ENCODE measurements at regions not wholly inside any gene's neighbourhood (a gene's known extent, or its start where the extent isn't known, plus 50 kb on each side); places are given as distances from the start of the nearest gene placed in this dataset.
"Not testable (repeated sequence)": the region's sequence is repeated elsewhere in the genome, so short reads cannot be mapped to it uniquely, and the experiment has no call there.

- DNase-seq; H3K4ac ChIP-seq (ENCODE audit: low read depth, low read length); H2BK120ac ChIP-seq (ENCODE audit: low read depth, low read length); H2BK15ac ChIP-seq (replicated peaks; ENCODE audit: low read depth); H3K18ac ChIP-seq (ENCODE audit: low read length); H3K56ac ChIP-seq (ENCODE audit: low read length); H3K27me3 ChIP-seq (ENCODE audit: insufficient read depth, low read length, poor library complexity); H4K8ac ChIP-seq (ENCODE audit: low read depth, low read length); H2BK5ac ChIP-seq (ENCODE audit: low read length); H3K4me2 ChIP-seq (ENCODE audit: low read length); H3K27ac ChIP-seq (ENCODE audit: low read depth, low read length); H3K23ac ChIP-seq (ENCODE audit: low read length); H4K5ac ChIP-seq (ENCODE audit: low read length); H3K9ac ChIP-seq (ENCODE audit: low read length); H3K4me3 ChIP-seq (ENCODE audit: low read length); H2AK5ac ChIP-seq (ENCODE audit: low read length); H3K79me2 ChIP-seq (ENCODE audit: control insufficient read depth, insufficient read depth, low read length); H3K4me1 ChIP-seq (ENCODE audit: control insufficient read depth, low read depth, low read length); H3K36me3 ChIP-seq (ENCODE audit: control insufficient read depth, insufficient read depth, low read length); H3K79me1 ChIP-seq (ENCODE audit: low read length): not testable (repeated sequence)
- WGBS (ENCODE audit: extremely low coverage, insufficient coverage, low lambda C conversion rate) = no CpG with 5 or more reads among the region's 33 CpGs
Observed at GRCh38 chrX:115840729-115841409, 279.9 kb downstream of the PLS3 start.

GRCh38 chrX:115850986-115851385 is 290.0 kb downstream of the PLS3 start:
- not testable (repeated sequence) for H3K27me3 ChIP-seq (ENCODE audit: insufficient read depth, low read length, poor library complexity); H3K4me1 ChIP-seq (ENCODE audit: control insufficient read depth, low read depth, low read length); H3K79me2 ChIP-seq (ENCODE audit: control insufficient read depth, insufficient read depth, low read length); H2BK120ac ChIP-seq (ENCODE audit: low read depth, low read length); H2BK5ac ChIP-seq (ENCODE audit: low read length); H3K9ac ChIP-seq (ENCODE audit: low read length); H3K79me1 ChIP-seq (ENCODE audit: low read length); H3K56ac ChIP-seq (ENCODE audit: low read length); DNase-seq; H4K8ac ChIP-seq (ENCODE audit: low read depth, low read length); H3K23ac ChIP-seq (ENCODE audit: low read length); H3K4me3 ChIP-seq (ENCODE audit: low read length); H3K4me2 ChIP-seq (ENCODE audit: low read length); H3K18ac ChIP-seq (ENCODE audit: low read length); H3K4ac ChIP-seq (ENCODE audit: low read depth, low read length); H2AK5ac ChIP-seq (ENCODE audit: low read length); H2BK15ac ChIP-seq (replicated peaks; ENCODE audit: low read depth); H3K36me3 ChIP-seq (ENCODE audit: control insufficient read depth, insufficient read depth, low read length); H3K27ac ChIP-seq (ENCODE audit: low read depth, low read length); H4K5ac ChIP-seq (ENCODE audit: low read length)
- WGBS (ENCODE audit: extremely low coverage, insufficient coverage, low lambda C conversion rate) = no CpG with 5 or more reads among the region's 23 CpGs

GRCh38 chrX:115853260-115853659 is 292.3 kb downstream of the PLS3 start:
- H3K23ac ChIP-seq (ENCODE audit: low read length); H3K79me2 ChIP-seq (ENCODE audit: control insufficient read depth, insufficient read depth, low read length); H2BK5ac ChIP-seq (ENCODE audit: low read length); H4K8ac ChIP-seq (ENCODE audit: low read depth, low read length); H2AK5ac ChIP-seq (ENCODE audit: low read length); H2BK15ac ChIP-seq (replicated peaks; ENCODE audit: low read depth); H3K4me3 ChIP-seq (ENCODE audit: low read length); H3K4ac ChIP-seq (ENCODE audit: low read depth, low read length); H4K5ac ChIP-seq (ENCODE audit: low read length); H3K27me3 ChIP-seq (ENCODE audit: insufficient read depth, low read length, poor library complexity); H3K9ac ChIP-seq (ENCODE audit: low read length); DNase-seq; H3K79me1 ChIP-seq (ENCODE audit: low read length); H2BK120ac ChIP-seq (ENCODE audit: low read depth, low read length); H3K36me3 ChIP-seq (ENCODE audit: control insufficient read depth, insufficient read depth, low read length); H3K18ac ChIP-seq (ENCODE audit: low read length); H3K27ac ChIP-seq (ENCODE audit: low read depth, low read length); H3K4me2 ChIP-seq (ENCODE audit: low read length); H3K4me1 ChIP-seq (ENCODE audit: control insufficient read depth, low read depth, low read length); H3K56ac ChIP-seq (ENCODE audit: low read length): not testable (repeated sequence)
- WGBS (ENCODE audit: extremely low coverage, insufficient coverage, low lambda C conversion rate) = no CpG with 5 or more reads among the region's 32 CpGs

GRCh38 chrX:115881170-115881569 is 289.4 kb upstream of the AGTR2 start:
- not testable (repeated sequence) for H2AK5ac ChIP-seq (ENCODE audit: low read length); H3K27ac ChIP-seq (ENCODE audit: low read depth, low read length); H3K79me1 ChIP-seq (ENCODE audit: low read length); H3K23ac ChIP-seq (ENCODE audit: low read length); H3K4me3 ChIP-seq (ENCODE audit: low read length); H3K27me3 ChIP-seq (ENCODE audit: insufficient read depth, low read length, poor library complexity); H3K79me2 ChIP-seq (ENCODE audit: control insufficient read depth, insufficient read depth, low read length); H2BK15ac ChIP-seq (replicated peaks; ENCODE audit: low read depth); H3K9ac ChIP-seq (ENCODE audit: low read length); H4K8ac ChIP-seq (ENCODE audit: low read depth, low read length); H2BK5ac ChIP-seq (ENCODE audit: low read length); H3K4ac ChIP-seq (ENCODE audit: low read depth, low read length); H2BK120ac ChIP-seq (ENCODE audit: low read depth, low read length); H3K18ac ChIP-seq (ENCODE audit: low read length); H3K56ac ChIP-seq (ENCODE audit: low read length); H4K5ac ChIP-seq (ENCODE audit: low read length); H3K4me1 ChIP-seq (ENCODE audit: control insufficient read depth, low read depth, low read length); H3K36me3 ChIP-seq (ENCODE audit: control insufficient read depth, insufficient read depth, low read length); DNase-seq; H3K4me2 ChIP-seq (ENCODE audit: low read length)
- WGBS (ENCODE audit: extremely low coverage, insufficient coverage, low lambda C conversion rate) = no CpG with 5 or more reads among the region's 15 CpGs

- not testable (repeated sequence) for H3K9ac ChIP-seq (ENCODE audit: low read length); H3K36me3 ChIP-seq (ENCODE audit: control insufficient read depth, insufficient read depth, low read length); H3K4me1 ChIP-seq (ENCODE audit: control insufficient read depth, low read depth, low read length); H3K4me2 ChIP-seq (ENCODE audit: low read length); H3K4me3 ChIP-seq (ENCODE audit: low read length); DNase-seq; H3K27me3 ChIP-seq (ENCODE audit: insufficient read depth, low read length, poor library complexity); H3K4ac ChIP-seq (ENCODE audit: low read depth, low read length); H3K18ac ChIP-seq (ENCODE audit: low read length); H3K23ac ChIP-seq (ENCODE audit: low read length); H3K56ac ChIP-seq (ENCODE audit: low read length); H2BK5ac ChIP-seq (ENCODE audit: low read length); H4K5ac ChIP-seq (ENCODE audit: low read length); H3K79me1 ChIP-seq (ENCODE audit: low read length); H2BK15ac ChIP-seq (replicated peaks; ENCODE audit: low read depth); H2AK5ac ChIP-seq (ENCODE audit: low read length); H2BK120ac ChIP-seq (ENCODE audit: low read depth, low read length); H3K79me2 ChIP-seq (ENCODE audit: control insufficient read depth, insufficient read depth, low read length); H3K27ac ChIP-seq (ENCODE audit: low read depth, low read length); H4K8ac ChIP-seq (ENCODE audit: low read depth, low read length)
- WGBS (ENCODE audit: extremely low coverage, insufficient coverage, low lambda C conversion rate) = no CpG with 5 or more reads among the region's 13 CpGs
Observed at GRCh38 chrX:115884121-115884520, 286.4 kb upstream of the AGTR2 start.

- H4K5ac ChIP-seq (ENCODE audit: low read length); H3K27me3 ChIP-seq (ENCODE audit: insufficient read depth, low read length, poor library complexity); H3K23ac ChIP-seq (ENCODE audit: low read length); H2BK15ac ChIP-seq (replicated peaks; ENCODE audit: low read depth); DNase-seq; H3K27ac ChIP-seq (ENCODE audit: low read depth, low read length); H2BK120ac ChIP-seq (ENCODE audit: low read depth, low read length); H2AK5ac ChIP-seq (ENCODE audit: low read length); H3K4me3 ChIP-seq (ENCODE audit: low read length); H3K9ac ChIP-seq (ENCODE audit: low read length); H3K56ac ChIP-seq (ENCODE audit: low read length); H3K79me1 ChIP-seq (ENCODE audit: low read length); H2BK5ac ChIP-seq (ENCODE audit: low read length); H4K8ac ChIP-seq (ENCODE audit: low read depth, low read length); H3K18ac ChIP-seq (ENCODE audit: low read length); H3K4me1 ChIP-seq (ENCODE audit: control insufficient read depth, low read depth, low read length); H3K79me2 ChIP-seq (ENCODE audit: control insufficient read depth, insufficient read depth, low read length); H3K36me3 ChIP-seq (ENCODE audit: control insufficient read depth, insufficient read depth, low read length); H3K4ac ChIP-seq (ENCODE audit: low read depth, low read length); H3K4me2 ChIP-seq (ENCODE audit: low read length): not testable (repeated sequence)
- no CpG with 5 or more reads among the region's 29 CpGs for WGBS (ENCODE audit: extremely low coverage, insufficient coverage, low lambda C conversion rate)
Observed at GRCh38 chrX:115888041-115888440, 282.5 kb upstream of the AGTR2 start.

All from mesendoderm (in vitro differentiated cells).